H9 (cell line): ENCODE measurements at regions not wholly inside any gene's neighbourhood (a gene's known extent, or its start where the extent isn't known, plus 50 kb on each side); places are given as distances from the start of the nearest gene placed in this dataset.

Experiments
- DNase-seq: peaks from one replicate; pipeline ENCODE4 v3.0.0-alpha.2; 2017
- H2AFZ ChIP-seq: one replicate; pipeline ENCODE4 v1.6.1; 2013; ENCODE audit warnings: mild to moderate bottlenecking, low read length, control low read depth, moderate library complexity
- H2AK5ac ChIP-seq: 2 replicates; pipeline ENCODE4 v1.6.1; 2013; ENCODE audit warnings: low read length, control low read depth, mixed read lengths; ENCODE audit not compliant: insufficient read length
- H2BK120ac ChIP-seq: one replicate; pipeline ENCODE4 v1.6.1; 2013; ENCODE audit warnings: low read depth, mild to moderate bottlenecking, low read length, control low read depth, inconsistent platforms; ENCODE audit not compliant: poor library complexity, severe bottlenecking
- H2BK12ac ChIP-seq: 2 replicates; pipeline ENCODE4 v1.6.1; 2013; ENCODE audit warnings: low read length, control low read depth, mixed read lengths, low read depth; ENCODE audit not compliant: insufficient read length
- H2BK15ac ChIP-seq: 2 replicates; pipeline ENCODE4 v1.6.1; 2013; ENCODE audit warnings: low read depth, low read length, control low read depth
- H2BK20ac ChIP-seq: one replicate; pipeline ENCODE4 v1.6.1; 2013; ENCODE audit warnings: low read depth, mild to moderate bottlenecking, low read length, control low read depth, inconsistent platforms; ENCODE audit not compliant: poor library complexity, severe bottlenecking
- H2BK5ac ChIP-seq: 2 replicates; pipeline ENCODE4 v1.6.1; 2013; ENCODE audit warnings: low read length, control low read depth, mixed read lengths; ENCODE audit not compliant: insufficient read length
- H3K14ac ChIP-seq: 2 replicates; pipeline ENCODE4 v1.6.1; 2013; ENCODE audit warnings: low read length, control low read depth; ENCODE audit not compliant: insufficient read depth
- H3K18ac ChIP-seq: 2 replicates; pipeline ENCODE4 v1.6.1; 2013; ENCODE audit warnings: low read depth, mild to moderate bottlenecking, mixed read lengths, low read length, control low read depth; ENCODE audit not compliant: insufficient read length
- H3K23ac ChIP-seq: 2 replicates; pipeline ENCODE4 v1.6.1; 2013; ENCODE audit warnings: low read length, control low read depth, mixed read lengths, low read depth; ENCODE audit not compliant: insufficient read length
- H3K23me2 ChIP-seq: 2 replicates; pipeline ENCODE4 v1.6.1; 2013; ENCODE audit warnings: low read depth, mild to moderate bottlenecking, mixed read lengths, low read length, control low read depth; ENCODE audit not compliant: insufficient read length, poor library complexity, severe bottlenecking
- H3K27ac ChIP-seq: 2 replicates; pipeline ENCODE4 v1.5.1; 2013; ENCODE audit warnings: low read length, control low read depth, mixed read lengths, low read depth; ENCODE audit not compliant: insufficient read length
- H3K27me3 ChIP-seq: 2 replicates; pipeline ENCODE4 v1.6.1; 2013; ENCODE audit warnings: low read length, control low read depth, inconsistent platforms; ENCODE audit not compliant: insufficient read depth
- H3K4ac ChIP-seq: 2 replicates; pipeline ENCODE4 v1.6.1; 2013; ENCODE audit warnings: low read depth, mild to moderate bottlenecking, control low read depth, inconsistent platforms, low read length, moderate library complexity
- H3K4me1 ChIP-seq: 2 replicates; pipeline ENCODE4 v1.6.1; 2013; ENCODE audit warnings: low read length, control low read depth, inconsistent platforms; ENCODE audit not compliant: insufficient read depth
- H3K4me2 ChIP-seq: 2 replicates; pipeline ENCODE4 v1.6.1; 2013; ENCODE audit warnings: low read length, control low read depth, mixed read lengths; ENCODE audit not compliant: insufficient read length, insufficient read depth
- H3K56ac ChIP-seq: 2 replicates; pipeline ENCODE4 v1.6.1; 2013; ENCODE audit warnings: low read depth, mild to moderate bottlenecking, mixed read lengths, low read length, control low read depth; ENCODE audit not compliant: insufficient read length
- H3K79me1 ChIP-seq: 2 replicates; pipeline ENCODE4 v1.6.1; 2013; ENCODE audit warnings: low read depth, mild to moderate bottlenecking, moderate library complexity, low read length, control low read depth, inconsistent platforms; ENCODE audit not compliant: insufficient read depth, poor library complexity, severe bottlenecking
- H3K79me2 ChIP-seq: 2 replicates; pipeline ENCODE4 v1.6.1; 2013; ENCODE audit warnings: low read length, control low read depth, inconsistent platforms; ENCODE audit not compliant: insufficient read depth
- H3K9ac ChIP-seq: 2 replicates; pipeline ENCODE4 v1.6.1; 2013; ENCODE audit warnings: low read length, control low read depth, mixed read lengths; ENCODE audit not compliant: insufficient read length; ENCODE audit errors: extremely low read depth
- H3K9me3 ChIP-seq: one replicate; pipeline ENCODE4 v1.6.1; 2013; ENCODE audit warnings: low read depth, low read length, inconsistent platforms; ENCODE audit not compliant: control insufficient read depth
- H3T11ph ChIP-seq: one replicate; pipeline ENCODE4 v1.6.1; 2013; ENCODE audit warnings: mild to moderate bottlenecking, low read length, control low read depth, inconsistent platforms
- H4K20me1 ChIP-seq: one replicate; pipeline ENCODE4 v1.6.1; 2013; ENCODE audit not compliant: control insufficient read depth, insufficient read length, insufficient read depth
- H4K5ac ChIP-seq: 2 replicates; pipeline ENCODE4 v1.6.1; 2013; ENCODE audit warnings: low read depth, mild to moderate bottlenecking, mixed read lengths, low read length, control low read depth; ENCODE audit not compliant: insufficient read length
- H4K8ac ChIP-seq: replicated peaks from 2 replicates; pipeline ENCODE4 v1.6.1; 2013; ENCODE audit warnings: low read length, control low read depth, mixed read lengths, low read depth; ENCODE audit not compliant: insufficient read length
- H4K91ac ChIP-seq: 2 replicates; pipeline ENCODE4 v1.6.1; 2013; ENCODE audit warnings: low read depth, mild to moderate bottlenecking, moderate library complexity, mixed read lengths, low read length, control low read depth; ENCODE audit not compliant: insufficient read length
- H3K27ac Mint-ChIP-seq, 3 experiments: 2 replicates in 2 of 3; 3 replicates in 1 of 3; pipeline ENCODE4 v1.8.0; 2020 to 2021; ENCODE audit warnings: mixed read lengths in 3 of 3, mild to moderate bottlenecking in 1 of 3, moderate library complexity in 1 of 3
- H3K27me3 Mint-ChIP-seq: 2 replicates; pipeline ENCODE4 v1.8.0; 2021; ENCODE audit warnings: low read depth, mild to moderate bottlenecking, moderate library complexity, mixed read lengths
- H3K36me3 Mint-ChIP-seq, 3 experiments: 2 replicates in 2 of 3; 3 replicates in 1 of 3; pipeline ENCODE4 v1.8.0; 2020 to 2021; ENCODE audit warnings: low read depth in 3 of 3, mixed read lengths in 3 of 3; ENCODE audit not compliant: insufficient read depth in 1 of 3
- H3K4me1 Mint-ChIP-seq, 2 experiments: 2 replicates each; pipeline ENCODE4 v1.8.0; 2020; ENCODE audit warnings: mixed read lengths in 2 of 2
- H3K4me3 Mint-ChIP-seq, 2 experiments: 2 replicates in 1 of 2; 3 replicates in 1 of 2; pipeline ENCODE4 v1.8.0; 2020 to 2021; ENCODE audit warnings: mild to moderate bottlenecking in 2 of 2, mixed read lengths in 2 of 2, moderate library complexity in 1 of 2
- H3K9me3 Mint-ChIP-seq, 2 experiments: 2 replicates in 1 of 2; 3 replicates in 1 of 2; pipeline ENCODE4 v1.8.0; 2020; ENCODE audit warnings: mild to moderate bottlenecking in 2 of 2, mixed read lengths in 2 of 2, moderate library complexity in 1 of 2
- CTCF ChIP-seq: fragments of 200-600 bp; sonication (generic); conservative IDR thresholded peaks from 3 replicates; pipeline ENCODE4 v1.8.0; 2021; ENCODE audit warnings: antibody characterized with exemption, mild to moderate bottlenecking
- WGBS: extraction: QIAGEN DNeasy Blood & Tissue Kit; methylation state at CpG from one replicate; pipeline ENCODE4 v1.1.7; 2013; ENCODE audit warnings: missing lambda C conversion rate, low lambda C conversion rate, mixed read lengths; ENCODE audit not compliant: insufficient read length; ENCODE audit errors: extremely low coverage; 5-methylcytosine and 5-hydroxymethylcytosine counted together

GRCh38 chr1:5220821-5221220 lies 566.4 kb downstream of the AJAP1 start:
- H3K9me3 Mint-ChIP-seq: no peaks in the 10 kb centered on the region
- Histone ChIP-seq H3K27ac (no peak overlapping the region), H3K79me1 (no peaks in the 10 kb centered on the region), H3K9me3 (no peaks in the 10 kb centered on the region), H3K23me2 (no peaks in the 10 kb centered on the region), H3K18ac (no peak overlapping the region), H3K4me1 (peaks cover 2% of the 10 kb centered on the region; the same call in 1 of the 2 replicates), H3K9ac (no peak overlapping the region), H2BK120ac (no peak overlapping the region), H2AFZ (no peak overlapping the region), H2BK20ac (no peak overlapping the region), H3K23ac (no peak overlapping the region), H3K14ac (no peak overlapping the region), H4K5ac (no peak overlapping the region), H2BK5ac (no peak overlapping the region), H4K20me1 (no peaks in the 10 kb centered on the region), H3K4me2 (no peak overlapping the region), H2BK15ac (no peak overlapping the region), H3K4ac (no peak overlapping the region), H2AK5ac (no peak overlapping the region), H4K91ac (no peak overlapping the region), H4K8ac (no peak overlapping the region), H3T11ph (no peak overlapping the region), H3K27me3 (peaks cover 46% of the 10 kb centered on the region; the same call in 1 of the 2 replicates), H3K79me2 (no peaks in the 10 kb centered on the region), H3K56ac (no peak overlapping the region), H2BK12ac (no peak overlapping the region)
- no peak for DNase-seq
- H3K4me1 Mint-ChIP-seq: peaks cover 6 to 13% of the 10 kb centered on the region in 2 experiments
- WGBS: no CpG with 5 or more reads among the region's 7 CpGs
- no peak overlapping the region for H3K4me3 Mint-ChIP-seq
- no peak overlapping the region for H3K27ac Mint-ChIP-seq
- TF ChIP-seq CTCF: no peak
- H3K27me3 Mint-ChIP-seq: peaks cover 95% of the 10 kb centered on the region
- H3K36me3 Mint-ChIP-seq: peaks cover 0 to 3% (median 0%) of the 10 kb centered on the region in 3 experiments; a peak in 2 of 7 replicates
